HG03565 (cell line): ENCODE measurements at regions not wholly inside any gene's neighbourhood (a gene's known extent, or its start where the extent isn't known, plus 50 kb on each side); places are given as distances from the start of the nearest gene placed in this dataset.
A peak's percentile ranks its signal among the peaks of the same experiment; 100 is the strongest.
"Not testable (repeated sequence)": the region's sequence is repeated elsewhere in the genome, so short reads cannot be mapped to it uniquely, and the experiment has no call there.

Experiments
- ATAC-seq: cut with Tn5 transposase; IDR thresholded peaks from one replicate; pipeline ENCODE4 v1.9.1; 2021; ENCODE audit warnings: mild to moderate bottlenecking, moderate library complexity; ENCODE audit not compliant: unreplicated experiment

DNA sequence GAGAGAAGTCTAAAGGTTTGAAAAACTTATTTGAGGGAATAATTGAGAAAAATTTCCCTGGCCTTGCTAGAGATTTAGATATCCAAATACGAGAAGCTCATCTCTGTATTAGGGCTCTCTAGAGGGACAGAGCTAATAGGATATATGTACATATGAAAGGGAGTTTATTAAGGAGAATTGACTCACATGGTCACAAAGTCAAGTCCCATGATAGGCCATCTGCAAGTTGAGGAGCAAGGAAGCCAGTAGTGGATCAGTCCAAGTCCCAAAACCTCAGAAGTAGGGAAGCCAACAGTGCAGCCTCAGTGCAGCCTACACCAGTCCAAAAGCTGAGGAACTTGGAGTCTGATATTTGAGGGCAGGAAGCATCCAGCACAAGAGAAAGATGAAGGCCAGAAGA, 126.7 kb downstream of the PJA2 start:
- not testable (repeated sequence) for ATAC-seq

DNA sequence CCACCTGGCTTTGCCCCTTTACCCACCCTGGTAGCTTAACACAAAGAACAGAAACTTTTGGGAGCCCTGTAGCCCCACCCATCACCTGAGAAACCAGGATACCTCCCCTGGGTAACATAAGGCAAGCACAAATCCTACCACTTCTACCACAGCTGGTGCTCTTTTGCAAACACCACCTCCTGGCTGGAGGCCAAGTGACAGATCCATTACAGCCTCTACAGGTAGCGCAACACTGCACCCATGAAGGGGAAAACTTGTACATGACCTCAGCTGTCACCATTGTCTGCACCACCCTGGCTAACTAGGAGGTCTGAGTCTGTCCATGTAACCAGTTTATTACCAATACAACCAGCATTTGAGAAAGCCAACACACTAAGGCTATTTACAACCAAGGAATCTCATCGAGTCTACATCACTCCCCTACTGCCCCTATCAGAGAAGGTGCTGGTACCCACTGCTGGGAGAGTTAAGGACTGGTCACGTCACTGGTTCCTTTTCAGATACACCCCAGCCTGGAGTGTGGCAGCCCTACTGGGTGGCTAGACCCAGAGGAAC, 128.6 kb downstream of the PJA2 start:
- ATAC-seq: no peak

- no peak for ATAC-seq
Observed at GRCh38 chr5:109278141-109278540, 131.6 kb downstream of the PJA2 start.

DNA sequence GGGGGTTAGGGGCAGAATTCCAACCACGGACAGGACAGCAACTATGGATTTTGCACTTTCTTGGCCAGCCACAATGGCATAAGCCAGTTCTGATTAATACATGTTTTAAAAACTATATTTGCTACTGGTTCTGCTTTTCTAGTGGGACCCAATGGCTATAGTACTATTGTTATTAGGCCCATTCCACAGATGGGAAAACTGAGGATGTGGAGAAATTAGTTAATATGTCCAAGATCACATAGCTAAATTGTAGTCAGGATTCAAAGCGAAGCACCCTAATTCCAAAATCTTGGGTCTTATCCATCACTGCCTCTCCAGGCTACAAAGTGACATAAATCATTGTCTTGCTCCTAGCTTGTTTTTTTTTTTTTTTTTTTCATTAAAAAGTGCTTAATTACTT, 133.9 kb downstream of the PJA2 start:
- no peak for ATAC-seq

- ATAC-seq: no peak
Observed at GRCh38 chr5:109273594-109273993, 136.2 kb downstream of the PJA2 start.

GRCh38 chr5:109267283-109267682, 142.5 kb downstream of the PJA2 start:
- ATAC-seq: no peak

DNA sequence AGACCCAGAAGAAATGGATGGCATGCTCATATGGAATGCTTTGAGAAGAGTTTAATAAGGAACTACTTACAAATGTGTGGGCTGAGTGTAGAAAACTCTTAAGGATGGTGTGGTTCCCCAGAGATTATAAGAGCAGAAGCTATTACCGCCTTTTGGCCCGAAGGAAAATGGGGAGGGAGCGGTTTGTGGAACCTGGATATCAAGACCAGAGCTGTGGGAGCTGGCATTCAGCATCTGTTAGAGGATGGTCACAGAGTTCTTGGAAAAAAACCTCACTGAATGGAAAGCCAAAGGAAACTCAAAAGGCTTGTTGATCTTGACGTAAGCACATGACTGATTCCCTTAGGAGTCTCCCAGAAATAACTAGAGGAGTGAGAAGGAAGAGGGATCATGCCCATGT, 151.0 kb downstream of the PJA2 start:
- no peak for ATAC-seq

- ATAC-seq: no peak
Observed at GRCh38 chr5:109256486-109256885, 153.3 kb downstream of the PJA2 start.

DNA sequence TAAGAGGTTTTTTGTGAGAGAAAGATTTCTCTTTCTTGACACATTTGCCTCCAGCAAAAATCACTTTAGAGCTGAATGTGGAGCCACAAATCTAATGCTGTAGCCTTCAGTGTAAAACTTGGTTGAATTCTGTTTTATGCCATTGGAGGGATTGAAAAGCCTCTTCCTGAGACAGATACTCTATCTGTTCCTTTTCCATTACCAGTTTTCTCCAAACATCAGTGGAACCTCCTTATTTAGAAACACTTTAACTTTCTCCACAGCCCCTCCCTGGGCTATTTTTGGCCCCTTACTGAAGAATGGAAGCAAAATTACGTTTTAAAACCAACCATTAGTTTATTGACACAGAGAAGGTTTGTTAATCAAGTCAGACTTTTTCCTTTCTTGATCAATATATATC, 155.3 kb downstream of the PJA2 start:
- no peak for ATAC-seq

DNA sequence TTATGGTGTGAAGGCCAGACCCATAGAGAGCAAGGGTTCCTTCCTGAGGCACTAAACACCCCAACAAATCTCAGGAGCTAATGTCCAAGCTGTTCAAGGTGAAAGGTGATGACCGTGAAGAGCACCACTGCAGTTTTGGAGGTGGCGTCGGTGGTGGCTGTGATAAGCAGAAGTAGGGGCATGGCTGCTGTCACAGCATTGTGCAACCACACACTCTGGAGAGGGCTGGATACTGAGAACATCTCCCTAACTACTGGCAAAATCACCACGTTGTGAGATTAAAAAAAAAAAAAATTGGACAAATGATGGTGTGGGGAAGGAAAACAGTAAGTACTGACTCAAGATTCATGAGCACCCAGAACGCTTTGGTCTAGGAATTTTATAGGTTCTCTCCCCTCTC, 156.5 kb downstream of the PJA2 start:
- no peak for ATAC-seq

- ATAC-seq: no peak
Observed at GRCh38 chr5:109252731-109253130, 157.0 kb downstream of the PJA2 start.

GRCh38 chr5:109250533-109251329, 159.0 kb downstream of the PJA2 start:
- ATAC-seq: no peak

GRCh38 chr5:109250080-109250479, 159.7 kb downstream of the PJA2 start:
- ATAC-seq: no peak

- no peak for ATAC-seq
Observed at GRCh38 chr5:109249126-109249525, 160.6 kb downstream of the PJA2 start.

DNA sequence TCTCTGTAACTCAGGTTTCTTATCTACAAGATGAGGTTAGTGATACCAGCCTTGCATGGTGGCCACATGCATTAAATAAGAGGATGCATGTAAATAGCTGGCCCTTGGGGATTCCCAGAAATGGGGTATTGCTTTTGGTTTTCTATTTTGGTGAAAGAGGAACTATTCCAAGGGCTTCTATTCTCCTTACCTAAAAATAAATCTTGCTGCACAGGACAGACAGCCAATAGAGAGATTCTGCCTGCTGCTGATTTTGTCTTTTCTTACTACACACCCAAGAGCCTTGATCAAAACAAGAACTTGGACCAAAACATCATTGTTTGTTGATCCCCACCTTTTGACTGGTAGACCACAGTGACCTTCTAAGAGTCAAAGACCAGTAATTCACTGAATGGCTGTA, 161.8 kb downstream of the PJA2 start:
- ATAC-seq: peak; percentile 80

DNA sequence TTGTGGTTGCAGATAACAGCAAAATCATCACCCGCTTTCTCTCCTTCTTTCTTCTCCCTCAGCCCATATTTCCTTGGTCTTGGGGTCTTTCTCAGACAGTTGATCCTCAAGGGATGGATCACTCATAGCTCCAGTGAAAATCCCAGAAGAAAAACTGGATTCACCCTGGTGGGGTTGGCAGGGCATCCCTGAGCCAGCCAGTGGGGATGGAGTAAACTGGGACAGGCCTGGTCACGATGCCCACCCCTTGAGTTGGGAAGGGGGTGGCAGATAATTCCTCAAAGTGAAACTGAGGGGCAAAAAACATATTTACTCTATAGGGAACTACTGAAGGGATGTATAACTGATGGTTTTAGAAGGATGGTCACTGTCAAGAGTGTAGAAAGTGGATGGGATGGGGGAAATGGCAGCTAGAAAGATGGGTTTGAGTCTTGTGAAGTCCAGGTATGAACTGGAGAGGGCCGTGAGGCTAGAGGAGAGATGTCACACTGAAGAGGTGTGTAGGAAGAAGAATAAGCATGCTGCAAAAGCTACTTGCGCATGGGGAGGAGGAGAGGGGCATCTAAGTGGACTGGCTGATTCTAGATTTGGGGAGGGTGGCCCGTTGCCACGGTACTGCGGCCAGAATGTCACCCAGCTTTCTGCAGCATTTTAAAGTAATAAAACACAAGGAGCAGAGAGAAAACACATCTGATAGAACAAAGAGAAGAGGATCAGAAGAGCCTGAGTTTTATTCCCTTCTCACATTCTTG, 162.8 kb downstream of the PJA2 start:
- ATAC-seq: no peak
